GM23248 (cell line): ENCODE measurements at regions not wholly inside any gene's neighbourhood (a gene's known extent, or its start where the extent isn't known, plus 50 kb on each side); places are given as distances from the start of the nearest gene placed in this dataset.

Experiments
- EZH2 ChIP-seq: fragments of 200-600 bp; sonication (generic); IDR thresholded peaks from 2 replicates; pipeline ENCODE4 v1.6.1; 2018; ENCODE audit warnings: antibody characterized with exemption, mild to moderate bottlenecking; ENCODE audit not compliant: insufficient read depth, poor library complexity, severe bottlenecking
- EZH2phosphoT487 ChIP-seq: fragments of 200-600 bp; sonication (generic); IDR thresholded peaks from 2 replicates; pipeline ENCODE4 v1.6.1; 2018; ENCODE audit warnings: antibody characterized with exemption, moderate library complexity, mild to moderate bottlenecking, low read depth; ENCODE audit not compliant: insufficient read depth

- TF ChIP-seq EZH2 (no peak), EZH2phosphoT487 (no peak)
These were observed 181.7 kb upstream of the RFC3 start for GRCh38 chr13:33636243-33636642.
